ENCODE measurements at regions not wholly inside any gene's neighbourhood (a gene's known extent, or its start where the extent isn't known, plus 50 kb on each side); places are given as distances from the start of the nearest gene placed in this dataset.
"Not testable (repeated sequence)": the region's sequence is repeated elsewhere in the genome, so short reads cannot be mapped to it uniquely, and the experiment has no call there.

DNA sequence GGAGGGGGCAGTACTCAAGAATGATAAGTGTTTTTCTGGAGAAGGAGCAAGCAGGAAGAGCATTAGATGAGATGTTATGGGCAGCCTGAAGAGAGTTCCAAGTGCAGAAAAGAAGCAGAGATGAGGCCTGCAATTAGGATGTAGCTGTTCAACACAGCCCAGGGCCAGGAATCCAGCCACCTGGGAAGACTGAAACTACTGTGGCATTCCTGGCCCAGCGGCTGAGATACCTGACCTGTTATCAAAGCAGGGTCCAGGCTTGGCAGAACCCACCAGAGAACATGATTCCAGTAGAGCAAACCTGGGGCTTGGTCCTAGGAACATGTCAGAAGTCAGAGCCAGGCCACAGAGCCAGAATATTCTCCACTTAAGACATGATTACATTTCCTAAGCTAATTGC lies 73.3 kb upstream of the LRCH1 start:
- ATAC-seq (replicated peaks; ENCODE audit: extremely low read depth, poor library complexity, severe bottlenecking) (no peak), DNase-seq (ENCODE audit: low spot score in 2 of 2) (no peak)
- H3K27ac Mint-ChIP-seq (ENCODE audit: low read depth) = no peak overlapping the region

DNA sequence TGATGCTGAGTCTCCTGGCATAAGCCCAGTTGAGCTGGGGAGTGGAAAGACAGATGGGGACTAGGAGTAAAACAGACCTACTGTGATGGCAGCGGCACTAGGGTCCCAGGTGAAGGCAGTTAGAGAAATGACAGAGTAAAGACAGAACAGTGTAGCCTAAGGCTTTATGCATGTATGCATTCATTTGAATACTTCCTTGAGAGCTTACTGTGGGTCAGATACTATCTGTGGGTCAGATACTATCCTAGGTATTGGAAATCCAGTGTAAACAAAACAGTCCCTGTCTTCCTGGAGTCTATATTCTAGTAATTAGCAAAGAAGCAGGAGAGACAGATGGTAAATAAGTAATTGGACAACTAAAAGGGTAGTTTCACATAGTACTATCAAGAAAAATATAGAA lies 73.7 kb upstream of the LRCH1 start:
- Mint-ChIP-seq H3K4me1 (no peaks in the 10 kb centered on the region), H3K4me3 (no peak overlapping the region), H3K27me3 (peaks cover 31% of the 10 kb centered on the region), H3K27ac (ENCODE audit: low read depth) (no peak overlapping the region), H3K9me3 (peaks cover 6% of the 10 kb centered on the region), H3K36me3 (ENCODE audit: insufficient read depth) (no peaks in the 10 kb centered on the region)
- ATAC-seq (replicated peaks; ENCODE audit: extremely low read depth, poor library complexity, severe bottlenecking) (no peak), DNase-seq (ENCODE audit: low spot score in 2 of 2) (no peak)

More for the DNA sequence above, 73.3 kb upstream of the LRCH1 start:
- peaks cover 31% of the 10 kb centered on the region for H3K27me3 Mint-ChIP-seq
- no peaks in the 10 kb centered on the region for H3K36me3 Mint-ChIP-seq (ENCODE audit: insufficient read depth)
- H3K4me3 Mint-ChIP-seq = no peak overlapping the region
- H3K4me1 Mint-ChIP-seq = no peaks in the 10 kb centered on the region
- peaks cover 10% of the 10 kb centered on the region for H3K9me3 Mint-ChIP-seq

DNA sequence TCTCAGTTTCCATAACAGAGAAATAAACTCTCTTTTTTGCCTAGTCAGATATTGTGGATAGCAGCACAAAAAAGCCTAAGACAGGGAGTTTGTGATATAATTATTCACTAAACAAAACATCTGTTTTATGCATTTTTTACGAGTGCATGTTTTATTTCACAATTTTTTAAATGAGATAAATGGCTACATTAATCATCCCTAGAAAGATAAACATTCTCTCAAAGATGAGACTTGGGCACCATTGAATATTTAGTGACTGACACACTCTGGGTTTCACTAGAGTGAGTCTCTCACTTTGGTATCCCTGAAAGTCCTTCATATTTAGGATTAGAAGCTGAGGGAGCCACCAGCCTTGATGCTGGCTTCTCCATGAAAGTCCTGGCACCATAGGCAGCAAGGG lies 74.3 kb upstream of the LRCH1 start:
- no peak overlapping the region for H3K27ac Mint-ChIP-seq (ENCODE audit: low read depth)
- H3K4me1 Mint-ChIP-seq = no peaks in the 10 kb centered on the region
- DNase-seq (ENCODE audit: low spot score in 2 of 2) = no peak
- no peaks in the 10 kb centered on the region for H3K36me3 Mint-ChIP-seq (ENCODE audit: insufficient read depth)
- H3K27me3 Mint-ChIP-seq = peaks cover 31% of the 10 kb centered on the region
- peaks cover 5% of the 10 kb centered on the region for H3K9me3 Mint-ChIP-seq
- ATAC-seq (replicated peaks; ENCODE audit: extremely low read depth, poor library complexity, severe bottlenecking) = no peak
- H3K4me3 Mint-ChIP-seq = no peak overlapping the region

DNA sequence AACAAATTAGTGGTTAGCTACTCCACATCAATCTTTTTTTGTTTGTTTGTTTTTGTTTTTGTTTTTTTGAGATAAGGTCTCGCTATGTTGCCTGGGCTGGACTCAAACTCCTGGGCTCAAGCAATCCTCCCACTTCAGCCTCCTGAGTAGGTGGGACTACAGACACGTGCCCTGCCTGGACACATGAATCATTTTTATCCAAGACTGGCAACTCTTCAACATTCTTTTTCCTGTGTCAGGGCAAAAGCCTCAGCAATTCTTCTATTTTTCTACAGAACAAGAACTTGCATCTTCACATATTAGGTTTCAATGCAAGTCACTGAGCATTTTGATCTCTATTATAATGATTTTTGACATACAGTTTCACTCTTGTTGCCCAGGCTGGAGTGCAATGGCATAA lies 76.8 kb upstream of the LRCH1 start:
- no peak for ATAC-seq (replicated peaks; ENCODE audit: extremely low read depth, poor library complexity, severe bottlenecking)

DNA sequence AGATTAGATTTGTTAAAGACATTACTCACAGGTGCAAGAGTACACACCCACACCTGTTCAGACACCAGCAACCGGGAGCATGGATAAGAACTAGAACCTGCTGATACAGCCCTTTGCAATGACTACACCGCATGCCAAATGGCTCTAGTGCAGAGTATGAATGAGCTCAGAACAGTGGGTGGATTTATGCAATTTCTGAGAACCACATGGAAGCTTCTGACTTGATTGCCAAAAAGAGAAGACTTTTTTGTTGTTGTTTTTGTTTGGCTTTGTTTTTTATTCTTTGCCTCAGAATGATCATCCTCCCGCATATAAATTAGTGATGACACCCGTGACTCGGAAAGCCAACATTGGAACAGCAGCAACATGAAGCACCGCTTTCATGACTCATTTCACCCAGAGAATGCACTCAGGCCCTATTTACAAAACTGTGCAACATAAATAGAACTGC lies 77.4 kb upstream of the LRCH1 start:
- ATAC-seq (replicated peaks; ENCODE audit: extremely low read depth, poor library complexity, severe bottlenecking) = no peak
- H3K27me3 Mint-ChIP-seq = peaks cover 25% of the 10 kb centered on the region
- H3K9me3 Mint-ChIP-seq = no peaks in the 10 kb centered on the region
- DNase-seq (ENCODE audit: low spot score in 2 of 2) = no peak
- no peaks in the 10 kb centered on the region for H3K36me3 Mint-ChIP-seq (ENCODE audit: insufficient read depth)
- no peaks in the 10 kb centered on the region for H3K4me1 Mint-ChIP-seq
- H3K4me3 Mint-ChIP-seq = no peak overlapping the region
- H3K27ac Mint-ChIP-seq (ENCODE audit: low read depth) = no peak overlapping the region

More for the DNA sequence above, 76.8 kb upstream of the LRCH1 start:
- no peak overlapping the region for H3K4me3 Mint-ChIP-seq
- H3K36me3 Mint-ChIP-seq (ENCODE audit: insufficient read depth) = no peaks in the 10 kb centered on the region
- DNase-seq (ENCODE audit: low spot score in 2 of 2) = no peak
- H3K4me1 Mint-ChIP-seq = no peaks in the 10 kb centered on the region
- no peak overlapping the region for H3K27ac Mint-ChIP-seq (ENCODE audit: low read depth)
- no peaks in the 10 kb centered on the region for H3K9me3 Mint-ChIP-seq
- peaks cover 29% of the 10 kb centered on the region for H3K27me3 Mint-ChIP-seq

DNA sequence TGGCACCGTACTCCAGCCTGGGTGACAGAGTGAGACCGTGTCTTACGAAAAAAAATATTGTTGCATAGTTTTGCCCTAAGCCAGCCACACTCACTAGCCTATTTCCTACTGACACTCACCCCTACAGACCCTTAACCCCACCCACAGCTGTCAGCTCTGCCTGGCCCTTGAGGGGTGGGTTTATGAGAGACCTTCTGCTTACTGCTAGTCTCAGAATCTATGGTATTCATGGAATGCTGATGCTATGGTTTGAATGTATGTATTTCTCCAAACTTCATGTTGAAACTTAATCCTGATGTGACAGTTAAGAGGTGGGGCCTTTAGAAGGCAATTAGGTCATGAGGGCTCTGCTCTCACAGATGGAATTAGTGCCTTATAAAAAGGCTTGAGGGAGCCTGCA lies 79.2 kb upstream of the LRCH1 start:
- Mint-ChIP-seq H3K27me3 (peaks cover 14% of the 10 kb centered on the region), H3K27ac (ENCODE audit: low read depth) (no peak overlapping the region), H3K4me1 (no peaks in the 10 kb centered on the region), H3K36me3 (ENCODE audit: insufficient read depth) (no peaks in the 10 kb centered on the region), H3K9me3 (no peaks in the 10 kb centered on the region), H3K4me3 (no peak overlapping the region)
- DNase-seq (ENCODE audit: low spot score in 2 of 2) (no peak), ATAC-seq (replicated peaks; ENCODE audit: extremely low read depth, poor library complexity, severe bottlenecking) (no peak)

DNA sequence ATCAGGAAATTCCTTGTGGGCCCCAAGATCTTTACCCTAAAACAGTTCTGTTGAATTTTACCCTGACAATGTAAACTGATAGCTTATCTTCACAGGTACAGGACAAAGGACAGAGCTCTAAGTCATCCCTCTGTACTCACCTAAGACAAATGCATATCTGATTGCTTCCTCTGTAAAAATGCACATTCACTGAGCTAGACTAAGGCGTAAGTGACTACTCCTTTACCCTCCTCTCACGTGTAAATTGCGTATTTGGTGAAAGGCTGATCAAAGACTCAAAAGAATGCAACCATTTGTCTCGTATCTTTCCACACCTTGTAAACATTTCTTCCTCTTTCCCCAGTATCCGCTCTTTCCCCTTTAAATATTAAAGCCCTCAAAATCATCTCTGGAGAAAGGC lies 80.6 kb upstream of the LRCH1 start:
- Mint-ChIP-seq H3K9me3 (no peaks in the 10 kb centered on the region), H3K36me3 (ENCODE audit: insufficient read depth) (no peaks in the 10 kb centered on the region), H3K4me3 (no peak overlapping the region), H3K27me3 (peaks cover 9% of the 10 kb centered on the region), H3K27ac (ENCODE audit: low read depth) (no peak overlapping the region), H3K4me1 (no peaks in the 10 kb centered on the region)
- no peak for DNase-seq (ENCODE audit: low spot score in 2 of 2)
- no peak for ATAC-seq (replicated peaks; ENCODE audit: extremely low read depth, poor library complexity, severe bottlenecking)

DNA sequence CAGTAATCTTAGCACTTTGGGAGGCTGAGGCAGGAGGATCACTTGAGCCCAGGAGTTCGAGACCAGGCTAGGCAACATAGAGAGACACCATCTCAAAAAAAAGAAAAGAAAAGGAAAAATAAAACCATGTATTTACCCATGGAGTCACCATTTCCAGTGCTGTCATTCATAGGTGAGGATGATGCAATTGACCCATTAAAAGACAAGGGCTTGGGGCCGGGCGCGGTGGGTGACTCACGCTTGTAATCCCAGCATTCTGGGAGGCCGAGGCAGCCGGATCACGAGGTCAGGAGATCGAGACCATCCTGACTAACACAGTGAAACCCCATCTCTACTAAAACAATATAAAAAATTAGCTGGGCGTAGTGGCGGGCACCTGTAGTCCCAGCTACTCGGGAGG lies 82.6 kb upstream of the RUBCNL start:
- not testable (repeated sequence) for H3K36me3 Mint-ChIP-seq (ENCODE audit: insufficient read depth)

DNA sequence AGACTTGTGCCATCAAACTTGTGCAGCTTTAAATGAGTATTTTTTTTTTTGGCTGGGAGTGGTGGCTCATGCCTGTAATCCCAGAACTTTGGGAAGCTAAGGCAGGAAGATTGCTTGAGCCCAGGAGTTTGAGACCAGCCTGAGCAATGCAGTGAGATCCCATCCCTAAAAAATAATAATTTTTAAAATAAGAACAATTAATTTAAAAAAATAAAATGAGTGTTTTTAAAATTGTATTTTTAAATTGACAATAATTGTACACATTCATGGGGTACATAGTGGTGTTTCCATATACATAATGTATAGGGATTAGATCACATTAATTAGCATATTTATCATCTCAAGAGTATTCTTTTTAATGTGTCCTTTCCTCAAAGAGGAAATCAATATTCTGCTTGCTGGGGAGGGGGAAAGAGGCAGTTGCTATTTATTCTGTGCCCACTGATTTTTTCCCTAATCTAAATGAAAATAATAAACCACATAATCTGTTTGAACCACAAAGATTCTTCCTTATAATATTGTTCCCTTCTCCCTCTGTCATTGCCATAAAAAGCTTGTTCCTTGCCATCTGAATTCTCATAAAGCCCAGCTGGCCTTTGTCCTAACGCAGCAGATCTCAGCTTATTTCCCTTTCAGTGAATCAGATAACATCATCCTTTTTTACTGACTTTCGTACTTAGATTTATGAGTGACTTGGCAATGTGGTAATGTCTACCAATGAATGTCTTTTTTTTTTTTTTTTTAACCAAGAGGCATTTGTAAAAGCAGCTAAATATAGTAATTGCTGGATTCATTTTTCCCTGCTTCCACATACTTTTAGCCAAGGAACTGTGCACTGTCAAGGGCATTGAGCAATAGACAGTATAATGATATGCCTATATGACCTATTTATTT lies 81.8 kb upstream of the RUBCNL start:
- no peak for ATAC-seq (replicated peaks; ENCODE audit: extremely low read depth, poor library complexity, severe bottlenecking)
- no peaks in the 10 kb centered on the region for H3K27me3 Mint-ChIP-seq

More for the DNA sequence above, 82.6 kb upstream of the RUBCNL start:
- not testable (repeated sequence) for ATAC-seq (replicated peaks; ENCODE audit: extremely low read depth, poor library complexity, severe bottlenecking); DNase-seq (ENCODE audit: low spot score in 2 of 2); H3K4me3 Mint-ChIP-seq; H3K27me3 Mint-ChIP-seq; H3K4me1 Mint-ChIP-seq; H3K27ac Mint-ChIP-seq (ENCODE audit: low read depth); H3K9me3 Mint-ChIP-seq

DNA sequence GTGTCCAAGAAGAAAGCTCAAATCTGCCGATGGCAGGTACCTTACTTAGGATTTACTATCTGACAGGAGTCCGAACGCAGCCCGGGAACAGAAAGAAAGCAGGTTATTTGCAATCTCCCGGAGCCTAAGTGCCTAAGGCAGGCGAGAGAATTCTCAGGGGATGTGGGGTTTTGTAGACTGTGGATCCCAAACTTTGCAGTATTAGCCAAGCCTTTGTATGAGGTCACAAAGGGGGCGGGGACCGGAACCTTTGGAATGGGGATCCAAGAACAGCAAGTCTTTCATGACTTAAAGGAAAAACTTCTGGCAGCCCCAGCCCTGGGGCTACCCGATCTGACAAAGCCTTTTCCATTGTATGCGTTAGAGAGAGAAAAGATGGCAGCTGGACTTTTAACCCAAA lies 80.6 kb upstream of the RUBCNL start:
- DNase-seq (ENCODE audit: low spot score in 2 of 2); H3K4me1 Mint-ChIP-seq; ATAC-seq (replicated peaks; ENCODE audit: extremely low read depth, poor library complexity, severe bottlenecking); H3K4me3 Mint-ChIP-seq; H3K36me3 Mint-ChIP-seq (ENCODE audit: insufficient read depth); H3K27me3 Mint-ChIP-seq; H3K27ac Mint-ChIP-seq (ENCODE audit: low read depth); H3K9me3 Mint-ChIP-seq: not testable (repeated sequence)

More for the DNA sequence above, 81.8 kb upstream of the RUBCNL start:
- Mint-ChIP-seq H3K27ac (ENCODE audit: low read depth) (no peak overlapping the region), H3K4me3 (no peak overlapping the region), H3K36me3 (ENCODE audit: insufficient read depth) (no peaks in the 10 kb centered on the region), H3K9me3 (no peaks in the 10 kb centered on the region), H3K4me1 (no peaks in the 10 kb centered on the region)
- no peak for DNase-seq (ENCODE audit: low spot score in 2 of 2)

DNA sequence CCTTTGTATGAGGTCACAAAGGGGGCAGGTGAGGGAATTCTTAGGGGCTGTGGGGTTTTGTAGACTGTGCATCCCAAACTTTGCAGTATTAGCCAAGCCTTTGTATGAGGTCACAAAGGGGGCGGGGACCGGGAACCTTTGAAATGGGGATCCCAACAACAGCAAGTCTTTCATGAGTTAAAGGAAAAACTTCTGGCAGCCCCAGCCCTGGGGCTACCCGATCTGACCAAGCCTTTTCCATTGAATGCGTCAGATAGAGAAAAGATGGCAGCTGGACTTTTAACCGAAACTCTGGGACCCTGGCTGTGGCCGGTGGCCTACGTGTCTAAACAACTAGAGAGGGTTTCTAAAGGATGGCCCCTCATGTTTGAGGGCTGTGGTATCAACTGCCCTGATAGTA lies 79.0 kb upstream of the RUBCNL start:
- not testable (repeated sequence) for H3K27me3 Mint-ChIP-seq; H3K36me3 Mint-ChIP-seq (ENCODE audit: insufficient read depth); H3K4me3 Mint-ChIP-seq; H3K4me1 Mint-ChIP-seq; ATAC-seq (replicated peaks; ENCODE audit: extremely low read depth, poor library complexity, severe bottlenecking); H3K27ac Mint-ChIP-seq (ENCODE audit: low read depth); DNase-seq (ENCODE audit: low spot score in 2 of 2); H3K9me3 Mint-ChIP-seq

DNA sequence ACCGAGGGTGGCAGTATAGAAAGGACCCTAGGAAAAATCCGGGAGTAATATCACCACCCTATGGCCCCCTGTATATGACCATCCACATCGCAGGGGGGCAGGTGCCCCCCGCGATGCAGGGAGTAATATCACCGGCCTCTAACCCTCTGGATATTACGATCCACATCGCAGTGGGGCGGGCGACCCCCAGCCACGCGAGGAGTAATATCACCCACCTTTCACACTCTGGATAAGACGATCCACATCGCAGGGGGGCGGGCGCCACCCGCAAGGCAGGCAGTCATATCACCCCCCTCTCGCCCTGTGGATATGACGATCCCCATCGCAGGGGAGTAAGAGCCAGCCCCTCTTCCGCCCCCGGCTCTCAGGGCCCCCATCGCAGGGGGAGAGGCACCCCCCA lies 76.7 kb upstream of the RUBCNL start:
- H3K36me3 Mint-ChIP-seq (ENCODE audit: insufficient read depth) = no peaks in the 10 kb centered on the region
- H3K4me3 Mint-ChIP-seq = no peak overlapping the region
- ATAC-seq (replicated peaks; ENCODE audit: extremely low read depth, poor library complexity, severe bottlenecking) = no peak
- DNase-seq (ENCODE audit: low spot score in 2 of 2) = no peak
- no peaks in the 10 kb centered on the region for H3K27me3 Mint-ChIP-seq
- no peaks in the 10 kb centered on the region for H3K4me1 Mint-ChIP-seq
- no peak overlapping the region for H3K27ac Mint-ChIP-seq (ENCODE audit: low read depth)
- no peaks in the 10 kb centered on the region for H3K9me3 Mint-ChIP-seq

DNA sequence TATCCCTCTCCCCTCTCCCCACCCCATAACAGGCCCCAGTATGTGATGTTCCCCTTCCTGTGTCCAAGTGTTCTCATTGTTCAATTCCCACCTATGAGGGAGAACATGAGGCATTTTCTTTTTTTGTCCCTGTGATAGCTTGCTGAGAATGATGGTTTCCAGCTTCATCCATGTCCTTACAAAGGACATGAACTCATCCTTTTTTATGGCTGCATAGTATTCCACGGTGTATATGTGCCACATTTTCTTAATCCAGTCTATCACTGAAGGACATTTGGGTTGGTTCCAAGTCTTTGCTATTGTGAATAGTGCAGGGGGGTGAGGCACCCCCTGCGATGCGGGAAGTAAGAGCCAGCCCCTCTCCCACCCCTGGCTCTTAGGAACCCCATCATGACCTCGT lies 73.2 kb upstream of the RUBCNL start:
- DNase-seq (ENCODE audit: low spot score in 2 of 2); H3K36me3 Mint-ChIP-seq (ENCODE audit: insufficient read depth); H3K27me3 Mint-ChIP-seq; H3K4me1 Mint-ChIP-seq; H3K9me3 Mint-ChIP-seq; ATAC-seq (replicated peaks; ENCODE audit: extremely low read depth, poor library complexity, severe bottlenecking); H3K4me3 Mint-ChIP-seq; H3K27ac Mint-ChIP-seq (ENCODE audit: low read depth): not testable (repeated sequence)
